ENCODE measurements at regions not wholly inside any gene's neighbourhood (a gene's known extent, or its start where the extent isn't known, plus 50 kb on each side); places are given as distances from the start of the nearest gene placed in this dataset.
"Not testable (repeated sequence)": the region's sequence is repeated elsewhere in the genome, so short reads cannot be mapped to it uniquely, and the experiment has no call there.

DNA sequence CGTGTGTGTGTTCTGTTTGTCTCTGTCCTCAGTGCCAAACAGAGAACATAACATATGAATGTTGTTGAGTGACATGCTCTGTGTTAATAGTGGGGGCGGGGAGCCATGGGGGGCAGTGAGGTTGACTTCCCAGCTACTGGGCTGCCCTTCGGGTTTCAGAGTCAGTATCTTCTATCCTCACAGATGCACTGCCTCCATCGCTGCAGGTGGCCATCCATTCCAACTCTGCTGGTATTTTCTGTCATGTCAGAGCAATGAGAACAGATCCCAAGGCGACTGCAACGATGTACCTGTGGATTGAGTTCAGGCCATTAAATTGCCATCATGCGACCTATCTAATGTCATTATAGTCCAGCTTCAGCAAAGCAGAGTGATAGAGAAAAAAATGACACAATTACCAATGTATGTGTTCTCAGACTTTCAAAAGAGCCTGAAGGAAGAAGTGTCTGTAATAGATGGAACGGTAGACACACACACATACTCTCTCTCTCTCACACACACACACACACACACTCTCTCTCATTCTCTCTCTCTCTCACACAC is 418.5 kb downstream of the RWDD3 start:
- TF ChIP-seq, protein P1, sequence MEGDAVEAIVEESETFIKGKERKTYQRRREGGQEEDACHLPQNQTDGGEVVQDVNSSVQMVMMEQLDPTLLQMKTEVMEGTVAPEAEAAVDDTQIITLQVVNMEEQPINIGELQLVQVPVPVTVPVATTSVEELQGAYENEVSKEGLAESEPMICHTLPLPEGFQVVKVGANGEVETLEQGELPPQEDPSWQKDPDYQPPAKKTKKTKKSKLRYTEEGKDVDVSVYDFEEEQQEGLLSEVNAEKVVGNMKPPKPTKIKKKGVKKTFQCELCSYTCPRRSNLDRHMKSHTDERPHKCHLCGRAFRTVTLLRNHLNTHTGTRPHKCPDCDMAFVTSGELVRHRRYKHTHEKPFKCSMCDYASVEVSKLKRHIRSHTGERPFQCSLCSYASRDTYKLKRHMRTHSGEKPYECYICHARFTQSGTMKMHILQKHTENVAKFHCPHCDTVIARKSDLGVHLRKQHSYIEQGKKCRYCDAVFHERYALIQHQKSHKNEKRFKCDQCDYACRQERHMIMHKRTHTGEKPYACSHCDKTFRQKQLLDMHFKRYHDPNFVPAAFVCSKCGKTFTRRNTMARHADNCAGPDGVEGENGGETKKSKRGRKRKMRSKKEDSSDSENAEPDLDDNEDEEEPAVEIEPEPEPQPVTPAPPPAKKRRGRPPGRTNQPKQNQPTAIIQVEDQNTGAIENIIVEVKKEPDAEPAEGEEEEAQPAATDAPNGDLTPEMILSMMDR (IDR thresholded peaks at IDR 0.05; ENCODE audit: low read depth, low read length) = no peak
- H3K4me3 ChIP-seq (ENCODE audit: low read depth, low read length) = no peak overlapping the region

DNA sequence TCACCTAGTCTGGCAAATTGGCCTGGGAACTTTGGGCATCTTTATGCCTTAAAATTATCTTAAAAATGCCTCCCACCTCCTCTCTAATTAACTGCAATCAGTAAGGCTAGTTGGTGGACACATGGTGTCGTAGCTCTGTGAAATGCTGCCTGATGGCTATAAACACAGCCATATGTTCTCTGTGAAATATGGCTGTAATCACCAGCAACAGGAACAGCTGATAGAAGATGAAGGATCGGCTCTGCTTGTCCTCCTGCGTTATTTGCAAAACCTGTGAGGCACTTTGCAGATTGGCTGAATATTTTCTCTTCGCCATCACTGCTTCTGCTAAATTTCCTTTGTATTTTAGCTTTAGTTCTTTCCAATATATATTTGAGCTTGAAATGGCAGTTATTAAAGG is 419.6 kb downstream of the RWDD3 start:
- TF ChIP-seq, protein P1 (IDR thresholded peaks at IDR 0.05; ENCODE audit: low read depth, low read length) = no peak
- no peak overlapping the region for H3K4me3 ChIP-seq (ENCODE audit: low read depth, low read length)

DNA sequence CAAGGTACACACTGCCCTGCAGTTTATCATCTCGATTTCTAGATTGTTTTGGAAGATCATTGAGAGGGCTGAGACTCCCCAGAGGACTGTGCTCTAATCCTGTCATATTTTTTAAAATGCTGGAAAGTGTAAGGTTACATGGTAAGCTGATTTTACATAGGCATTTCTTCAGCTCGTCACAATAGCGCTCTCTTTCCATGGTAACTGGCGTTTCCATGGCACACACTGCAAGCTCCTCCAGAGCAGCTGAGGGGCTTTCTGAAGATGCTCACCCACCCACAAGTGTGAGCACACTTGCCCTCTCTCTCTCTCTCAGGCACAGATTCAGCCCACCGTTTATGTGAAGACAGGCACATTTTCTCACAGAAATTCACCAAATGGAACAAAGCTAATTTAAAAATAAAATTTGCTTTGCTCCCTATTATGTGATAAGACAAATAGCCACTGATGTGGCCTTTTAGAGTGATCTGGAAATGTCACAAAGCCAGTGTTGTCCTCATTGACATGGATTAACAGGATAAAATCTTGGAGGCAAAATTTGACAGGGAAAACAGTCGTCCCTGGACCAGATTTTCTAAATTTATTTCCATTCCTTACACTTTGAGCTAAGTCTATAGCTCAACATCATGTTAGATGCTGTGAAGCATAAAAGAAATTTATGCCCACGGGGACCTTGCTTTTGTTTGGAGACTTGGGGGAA is 421.5 kb downstream of the RWDD3 start:
- TF ChIP-seq, protein P1 (IDR thresholded peaks at IDR 0.05; ENCODE audit: low read depth, low read length) = no peak
- no peak overlapping the region for H3K4me3 ChIP-seq (ENCODE audit: low read depth, low read length)

DNA sequence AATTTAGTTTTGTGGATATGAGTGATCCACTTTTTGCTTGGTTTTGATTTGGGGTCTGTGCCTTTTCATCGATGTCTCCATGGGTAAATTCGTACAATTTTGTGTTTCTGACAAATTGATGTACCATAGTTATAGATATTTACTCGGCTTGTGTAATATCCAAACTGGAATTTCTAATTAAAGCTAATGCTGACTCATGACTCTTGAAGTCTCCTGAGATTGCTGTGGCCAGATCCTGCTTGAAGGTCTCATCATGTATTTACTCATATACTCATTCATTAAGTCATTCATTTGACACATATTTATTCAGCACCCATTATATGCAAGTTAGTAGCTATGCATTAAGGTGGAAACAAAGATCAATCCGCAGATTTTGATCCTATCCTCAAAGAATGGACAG is 423.2 kb downstream of the RWDD3 start:
- TF ChIP-seq, protein P1 (IDR thresholded peaks at IDR 0.05; ENCODE audit: low read depth, low read length) = no peak
- H3K4me3 ChIP-seq (ENCODE audit: low read depth, low read length) = no peak overlapping the region

DNA sequence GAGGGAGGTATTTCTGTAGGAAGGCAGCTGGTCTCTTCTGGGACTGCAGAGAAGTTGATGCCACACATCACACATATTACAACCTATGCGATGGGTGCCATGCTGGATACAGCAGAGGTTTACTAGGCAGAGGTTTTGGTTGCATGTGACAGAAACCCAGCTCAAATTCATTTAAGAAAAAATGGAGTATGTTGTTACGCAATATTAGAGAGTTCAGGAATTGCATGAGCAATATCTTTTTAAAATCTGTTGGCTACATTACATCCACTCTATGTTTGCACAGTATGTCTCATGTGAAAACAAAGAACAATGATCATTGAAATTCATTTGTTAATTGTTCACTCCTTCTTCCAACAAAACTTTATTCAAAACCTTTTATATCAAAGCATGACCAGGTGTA is 425.2 kb downstream of the RWDD3 start:
- no peak overlapping the region for H3K4me3 ChIP-seq (ENCODE audit: low read depth, low read length)
- TF ChIP-seq, protein P1 (IDR thresholded peaks at IDR 0.05; ENCODE audit: low read depth, low read length) = no peak

DNA sequence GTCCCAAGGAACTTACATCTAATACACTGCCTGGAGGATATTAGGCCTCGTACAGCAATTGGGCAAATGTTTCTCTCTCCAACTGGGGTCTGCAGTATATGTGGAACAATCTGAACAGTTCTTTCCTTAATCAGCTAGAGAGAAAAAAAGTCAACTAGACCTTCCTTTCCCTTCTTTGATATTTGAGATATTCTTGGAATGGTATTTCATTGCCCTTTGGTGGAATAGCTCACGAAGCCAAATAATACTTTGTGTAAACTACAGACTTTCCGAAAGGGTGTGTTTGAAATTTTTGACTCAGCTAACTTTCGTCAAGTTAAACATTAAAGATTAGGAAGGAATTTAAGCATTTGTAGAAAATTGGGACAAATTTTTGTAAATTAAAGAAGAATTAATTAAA is 425.6 kb downstream of the RWDD3 start:
- TF ChIP-seq, protein P1 (IDR thresholded peaks at IDR 0.05; ENCODE audit: low read depth, low read length) = no peak

DNA sequence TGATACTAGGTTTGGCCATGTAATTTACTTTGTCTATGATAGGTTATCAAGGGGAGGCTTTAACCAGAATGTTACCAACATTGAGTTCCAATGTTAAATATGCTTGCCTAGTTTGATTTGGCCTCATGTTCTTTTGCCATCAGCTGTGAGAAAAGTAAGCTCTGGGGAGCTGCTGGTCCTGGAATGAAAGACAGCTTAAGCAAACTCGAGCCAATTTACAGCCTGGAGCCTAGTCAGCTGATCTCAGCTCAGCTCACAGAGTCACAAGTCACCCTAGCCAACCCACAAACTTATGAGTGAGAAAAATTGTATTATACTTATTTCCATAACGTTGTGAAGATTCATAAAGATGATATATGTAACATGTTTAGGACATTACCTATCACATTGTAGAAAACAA is 426.7 kb downstream of the RWDD3 start:
- TF ChIP-seq, protein P1 (IDR thresholded peaks at IDR 0.05; ENCODE audit: low read depth, low read length) = no peak
- no peak overlapping the region for H3K4me3 ChIP-seq (ENCODE audit: low read depth, low read length)

More for the DNA sequence above, 425.6 kb downstream of the RWDD3 start:
- no peak overlapping the region for H3K4me3 ChIP-seq (ENCODE audit: low read depth, low read length)

DNA sequence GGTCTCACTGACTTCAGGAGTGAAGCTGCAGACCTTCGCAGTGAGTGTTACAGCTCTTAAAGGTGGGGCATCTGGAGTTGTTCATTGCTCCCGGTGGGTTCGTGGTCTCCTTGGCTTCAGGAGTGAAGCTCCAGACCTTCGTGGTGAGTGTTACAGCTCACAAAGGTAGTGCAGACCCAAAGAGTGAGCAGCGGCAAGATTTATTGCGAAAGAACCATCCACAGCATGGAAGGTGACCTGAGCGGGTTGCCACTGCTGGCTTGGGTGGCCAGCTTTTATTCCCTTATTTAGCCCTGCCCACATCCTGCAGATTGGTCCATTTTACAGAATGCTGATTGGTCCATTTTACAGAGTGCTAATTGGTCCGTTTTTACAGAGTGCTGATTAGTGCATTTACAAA is 429.5 kb downstream of the RWDD3 start:
- not testable (repeated sequence) for H3K4me3 ChIP-seq (ENCODE audit: low read depth, low read length)
